ENCODE measurements at regions not wholly inside any gene's neighbourhood (a gene's known extent, or its start where the extent isn't known, plus 50 kb on each side); places are given as distances from the start of the nearest gene placed in this dataset.

DNA sequence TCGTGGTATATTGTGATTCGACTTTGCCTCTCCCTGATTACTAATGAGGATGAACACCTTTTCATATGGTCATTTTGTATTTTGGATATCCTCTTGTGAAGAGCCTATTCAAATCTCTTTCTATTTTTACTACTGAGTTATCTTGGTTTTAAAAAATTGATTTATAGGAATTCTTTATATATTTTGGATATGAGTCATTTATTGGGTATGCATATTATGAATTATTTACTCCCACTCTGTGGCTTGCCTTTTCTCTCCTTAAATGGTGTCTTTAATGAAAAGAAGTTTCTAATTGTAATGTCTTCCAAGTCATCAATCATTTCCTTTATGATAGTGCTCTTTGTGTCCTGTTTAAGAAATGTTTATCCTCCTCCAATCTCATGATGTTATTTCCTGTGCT lies 191.5 kb upstream of the DPH6 start:
- TF ChIP-seq, protein P1, sequence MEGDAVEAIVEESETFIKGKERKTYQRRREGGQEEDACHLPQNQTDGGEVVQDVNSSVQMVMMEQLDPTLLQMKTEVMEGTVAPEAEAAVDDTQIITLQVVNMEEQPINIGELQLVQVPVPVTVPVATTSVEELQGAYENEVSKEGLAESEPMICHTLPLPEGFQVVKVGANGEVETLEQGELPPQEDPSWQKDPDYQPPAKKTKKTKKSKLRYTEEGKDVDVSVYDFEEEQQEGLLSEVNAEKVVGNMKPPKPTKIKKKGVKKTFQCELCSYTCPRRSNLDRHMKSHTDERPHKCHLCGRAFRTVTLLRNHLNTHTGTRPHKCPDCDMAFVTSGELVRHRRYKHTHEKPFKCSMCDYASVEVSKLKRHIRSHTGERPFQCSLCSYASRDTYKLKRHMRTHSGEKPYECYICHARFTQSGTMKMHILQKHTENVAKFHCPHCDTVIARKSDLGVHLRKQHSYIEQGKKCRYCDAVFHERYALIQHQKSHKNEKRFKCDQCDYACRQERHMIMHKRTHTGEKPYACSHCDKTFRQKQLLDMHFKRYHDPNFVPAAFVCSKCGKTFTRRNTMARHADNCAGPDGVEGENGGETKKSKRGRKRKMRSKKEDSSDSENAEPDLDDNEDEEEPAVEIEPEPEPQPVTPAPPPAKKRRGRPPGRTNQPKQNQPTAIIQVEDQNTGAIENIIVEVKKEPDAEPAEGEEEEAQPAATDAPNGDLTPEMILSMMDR (IDR thresholded peaks at IDR 0.05): no peak
- TF ChIP-seq POLR2A (IDR thresholded peaks at IDR 0.05): no peak

Measured in tibial nerve (tissue), 3 donors.